ENCODE measurements at regions not wholly inside any gene's neighbourhood (a gene's known extent, or its start where the extent isn't known, plus 50 kb on each side); places are given as distances from the start of the nearest gene placed in this dataset.

GRCh38 chr3:181442066-181442465 lies 269.7 kb upstream of the SOX2 start:
- Mint-ChIP-seq H3K27ac (no peak overlapping the region), H3K4me1 (no peaks in the 10 kb centered on the region), H3K36me3 (ENCODE audit: low read depth) (no peaks in the 10 kb centered on the region), H3K4me3 (no peak overlapping the region), H3K27me3 (no peaks in the 10 kb centered on the region), H3K9me3 (peaks cover 6% of the 10 kb centered on the region)
- no peak for DNase-seq
- ChIA-PET CTCF (no interaction called here), POLR2A (no interaction called here)

GRCh38 chr3:181432992-181433391 lies 278.7 kb upstream of the SOX2 start:
- Mint-ChIP-seq H3K36me3 (ENCODE audit: low read depth) (no peaks in the 10 kb centered on the region), H3K4me1 (no peaks in the 10 kb centered on the region), H3K9me3 (peaks cover 8% of the 10 kb centered on the region), H3K27me3 (no peaks in the 10 kb centered on the region), H3K4me3 (no peak overlapping the region), H3K27ac (no peak overlapping the region)
- CTCF ChIA-PET, result no interaction called here
- POLR2A ChIA-PET, result no interaction called here
- DNase-seq, result no peak

GRCh38 chr3:181431748-181432147 lies 280.0 kb upstream of the SOX2 start:
- Mint-ChIP-seq H3K27me3 (no peaks in the 10 kb centered on the region), H3K9me3 (peaks cover 8% of the 10 kb centered on the region), H3K4me3 (no peak overlapping the region), H3K27ac (no peak overlapping the region), H3K36me3 (ENCODE audit: low read depth) (no peaks in the 10 kb centered on the region), H3K4me1 (no peaks in the 10 kb centered on the region)
- ChIA-PET CTCF (no interaction called here), POLR2A (no interaction called here)
- DNase-seq, result no peak

- Mint-ChIP-seq H3K4me3 (no peak overlapping the region), H3K36me3 (ENCODE audit: low read depth) (no peaks in the 10 kb centered on the region), H3K27ac (no peak overlapping the region), H3K27me3 (no peaks in the 10 kb centered on the region), H3K9me3 (peaks cover 10% of the 10 kb centered on the region), H3K4me1 (no peaks in the 10 kb centered on the region)
- DNase-seq, result no peak
- CTCF ChIA-PET, result no interaction called here
- POLR2A ChIA-PET, result no interaction called here
These were observed 286.7 kb upstream of the SOX2 start for GRCh38 chr3:181425074-181425473.

DNA sequence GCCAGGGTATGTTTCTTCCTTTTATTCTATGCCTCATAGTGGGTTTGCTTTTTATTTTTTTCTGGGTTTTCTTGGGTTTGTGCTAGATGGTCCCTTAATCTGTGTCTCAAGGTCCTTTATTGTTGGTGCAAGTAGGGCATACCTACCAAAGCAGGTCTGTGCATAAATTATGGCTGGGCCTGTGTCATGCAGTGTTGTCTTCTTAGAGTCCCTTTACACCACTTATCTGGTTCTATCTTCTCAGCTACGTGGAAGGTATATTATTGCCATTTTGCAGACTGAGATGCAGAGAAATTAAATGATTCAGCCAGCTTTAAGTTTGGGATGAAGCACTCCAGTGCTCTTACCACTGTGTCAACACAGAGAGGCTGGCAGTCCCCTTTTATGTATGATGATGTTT lies 293.5 kb upstream of the SOX2 start:
- Mint-ChIP-seq H3K4me1 (no peaks in the 10 kb centered on the region), H3K9me3 (no peaks in the 10 kb centered on the region), H3K4me3 (no peak overlapping the region), H3K36me3 (ENCODE audit: low read depth) (no peaks in the 10 kb centered on the region), H3K27ac (no peak overlapping the region), H3K27me3 (no peaks in the 10 kb centered on the region)
- CTCF ChIA-PET, result no interaction called here
- POLR2A ChIA-PET, result no interaction called here
- no peak for DNase-seq

- H3K4me3 Mint-ChIP-seq, result no peak overlapping the region
- H3K9me3 Mint-ChIP-seq, result no peaks in the 10 kb centered on the region
- no peak for DNase-seq
- H3K27me3 Mint-ChIP-seq, result no peaks in the 10 kb centered on the region
- H3K36me3 Mint-ChIP-seq (ENCODE audit: low read depth), result no peaks in the 10 kb centered on the region
- no peak overlapping the region for H3K27ac Mint-ChIP-seq
- H3K4me1 Mint-ChIP-seq, result no peaks in the 10 kb centered on the region
- POLR2A ChIA-PET, result no interaction called here
- CTCF ChIA-PET, result no interaction called here
These were observed 294.0 kb upstream of the SOX2 start for GRCh38 chr3:181417748-181418147.

GRCh38 chr3:181410870-181411269 lies 300.9 kb upstream of the SOX2 start:
- no peak for DNase-seq

GRCh38 chr3:181403876-181404660 lies 307.7 kb upstream of the SOX2 start:
- no peak for DNase-seq
- Mint-ChIP-seq H3K36me3 (ENCODE audit: low read depth) (no peaks in the 10 kb centered on the region), H3K27me3 (no peaks in the 10 kb centered on the region), H3K4me1 (no peaks in the 10 kb centered on the region), H3K9me3 (peaks cover 6% of the 10 kb centered on the region), H3K4me3 (no peak overlapping the region), H3K27ac (no peak overlapping the region)
- CTCF ChIA-PET, result no interaction called here
- POLR2A ChIA-PET, result no interaction called here

More at GRCh38 chr3:181410870-181411269, 300.9 kb upstream of the SOX2 start:
- Mint-ChIP-seq H3K9me3 (no peaks in the 10 kb centered on the region), H3K4me3 (no peak overlapping the region), H3K27ac (no peak overlapping the region), H3K27me3 (no peaks in the 10 kb centered on the region), H3K4me1 (no peaks in the 10 kb centered on the region), H3K36me3 (ENCODE audit: low read depth) (no peaks in the 10 kb centered on the region)
- CTCF ChIA-PET, result no interaction called here
- POLR2A ChIA-PET, result no interaction called here

DNA sequence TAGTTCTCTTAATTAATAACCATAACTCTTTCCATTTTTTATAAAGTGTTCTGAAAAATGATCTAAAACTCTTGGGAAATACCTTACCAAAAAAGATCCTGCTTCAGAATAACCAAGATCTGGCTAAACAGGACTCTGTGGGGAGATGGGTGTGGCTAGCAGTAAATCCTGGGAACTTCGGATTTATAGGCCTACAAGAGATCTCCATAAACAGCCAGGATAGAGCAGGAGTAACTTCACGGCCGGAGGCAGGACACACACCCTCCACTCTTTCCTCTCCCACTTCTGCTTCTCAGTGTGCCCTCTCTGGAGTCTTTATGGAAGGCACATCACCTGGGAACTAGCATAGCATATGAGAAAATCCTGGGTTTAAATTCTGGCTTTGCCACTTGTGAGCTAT lies 309.4 kb upstream of the SOX2 start:
- CTCF ChIA-PET, result no interaction called here
- POLR2A ChIA-PET, result no interaction called here
- Mint-ChIP-seq H3K36me3 (ENCODE audit: low read depth) (no peaks in the 10 kb centered on the region), H3K9me3 (peaks cover 6% of the 10 kb centered on the region), H3K27me3 (no peaks in the 10 kb centered on the region), H3K4me1 (no peaks in the 10 kb centered on the region), H3K27ac (no peak overlapping the region), H3K4me3 (no peak overlapping the region)
- no peak for DNase-seq

DNA sequence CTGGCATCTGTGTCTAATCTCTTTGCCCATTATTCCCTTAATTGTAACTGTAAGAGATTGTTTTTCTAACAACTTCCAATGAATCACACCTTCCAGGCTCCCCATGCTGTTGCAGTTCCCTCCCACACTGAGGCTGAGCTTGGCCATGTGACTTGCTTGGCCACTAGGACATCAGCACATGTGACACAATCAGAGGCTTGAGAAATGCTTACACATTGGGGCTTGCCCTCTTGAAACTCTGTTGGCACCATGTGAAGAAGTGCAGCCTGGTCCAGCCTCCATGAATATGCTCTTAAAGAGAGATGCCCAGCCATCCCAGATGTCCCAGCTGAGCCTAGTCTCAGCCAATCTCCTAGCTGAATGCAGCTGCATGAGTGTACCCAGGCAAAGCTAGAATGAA lies 326.8 kb upstream of the SOX2 start:
- H3K27ac Mint-ChIP-seq, result no peak overlapping the region
- H3K27me3 Mint-ChIP-seq, result no peaks in the 10 kb centered on the region
- H3K36me3 Mint-ChIP-seq (ENCODE audit: low read depth), result no peaks in the 10 kb centered on the region
- no peak overlapping the region for H3K4me3 Mint-ChIP-seq
- H3K4me1 Mint-ChIP-seq, result no peaks in the 10 kb centered on the region
- DNase-seq, result no peak
- POLR2A ChIA-PET, result no interaction called here
- H3K9me3 Mint-ChIP-seq, result peaks cover 2% of the 10 kb centered on the region
- CTCF ChIA-PET, result no interaction called here

GRCh38 chr3:181383760-181384159 lies 328.0 kb upstream of the SOX2 start:
- H3K36me3 Mint-ChIP-seq (ENCODE audit: low read depth), result no peaks in the 10 kb centered on the region
- H3K9me3 Mint-ChIP-seq, result peaks cover 2% of the 10 kb centered on the region
- ChIA-PET POLR2A (no interaction called here), CTCF (no interaction called here)
- H3K4me3 Mint-ChIP-seq, result no peak overlapping the region
- no peak for DNase-seq
- H3K4me1 Mint-ChIP-seq, result no peaks in the 10 kb centered on the region
- H3K27ac Mint-ChIP-seq, result no peak overlapping the region
- no peaks in the 10 kb centered on the region for H3K27me3 Mint-ChIP-seq

- CTCF ChIA-PET, result no interaction called here
- no peak overlapping the region for H3K27ac Mint-ChIP-seq
These were observed 328.5 kb upstream of the SOX2 start for GRCh38 chr3:181383201-181383600.

DNA sequence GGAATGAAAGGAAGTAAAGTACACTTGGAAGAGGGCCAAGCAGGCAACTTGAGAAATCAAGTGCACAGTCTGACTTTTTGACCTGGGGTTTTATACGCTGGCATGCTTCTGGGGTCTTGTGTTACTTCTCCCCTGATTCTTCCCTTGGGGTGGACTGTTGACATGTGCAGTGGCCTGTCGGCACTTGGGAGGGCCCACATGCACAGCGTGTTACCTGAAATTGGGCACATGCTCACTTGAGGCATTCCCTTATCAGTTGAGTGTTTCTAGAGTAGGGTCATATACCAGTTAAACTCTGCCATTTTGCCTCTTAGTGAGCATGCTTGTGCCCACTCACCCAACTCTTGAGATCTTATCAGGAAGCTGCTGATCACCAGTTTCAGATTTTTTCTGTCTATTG lies 329.1 kb upstream of the SOX2 start:
- CTCF ChIA-PET, result no interaction called here
- no peak for DNase-seq
- Mint-ChIP-seq H3K27ac (no peak overlapping the region), H3K9me3 (peaks cover 2% of the 10 kb centered on the region), H3K4me1 (no peaks in the 10 kb centered on the region), H3K36me3 (ENCODE audit: low read depth) (no peaks in the 10 kb centered on the region), H3K4me3 (no peak overlapping the region), H3K27me3 (no peaks in the 10 kb centered on the region)
- POLR2A ChIA-PET, result no interaction called here

More at GRCh38 chr3:181383201-181383600, 328.5 kb upstream of the SOX2 start:
- Mint-ChIP-seq H3K27me3 (no peaks in the 10 kb centered on the region), H3K36me3 (ENCODE audit: low read depth) (no peaks in the 10 kb centered on the region), H3K4me1 (no peaks in the 10 kb centered on the region), H3K9me3 (peaks cover 2% of the 10 kb centered on the region), H3K4me3 (no peak overlapping the region)
- DNase-seq, result no peak
- POLR2A ChIA-PET, result no interaction called here

GRCh38 chr3:181379278-181379677 lies 332.4 kb upstream of the SOX2 start:
- Mint-ChIP-seq H3K9me3 (peaks cover 2% of the 10 kb centered on the region), H3K4me3 (no peak overlapping the region), H3K27ac (no peak overlapping the region), H3K27me3 (no peaks in the 10 kb centered on the region), H3K4me1 (no peaks in the 10 kb centered on the region), H3K36me3 (ENCODE audit: low read depth) (no peaks in the 10 kb centered on the region)
- DNase-seq, result no peak
- POLR2A ChIA-PET, result no interaction called here
- CTCF ChIA-PET, result no interaction called here
